ENCODE measurements at regions not wholly inside any gene's neighbourhood (a gene's known extent, or its start where the extent isn't known, plus 50 kb on each side); places are given as distances from the start of the nearest gene placed in this dataset.

DNA sequence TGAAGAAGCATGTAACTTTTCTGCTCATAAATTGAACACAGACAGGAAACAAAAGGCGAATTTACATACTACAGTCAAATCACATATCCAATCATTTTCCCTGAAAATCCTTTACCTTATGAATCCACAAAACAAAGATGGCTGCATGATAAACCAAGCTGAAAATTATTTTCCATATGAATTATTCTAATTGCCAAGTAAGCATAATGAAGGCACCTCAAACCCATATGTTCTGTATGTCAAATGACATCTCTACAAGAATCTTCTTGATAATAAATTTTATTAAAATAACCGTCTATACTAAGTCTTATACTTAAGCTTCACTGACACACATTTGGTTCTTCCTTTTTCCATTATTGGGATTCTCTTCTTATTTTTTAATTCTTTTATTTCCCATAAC lies 1242.6 kb downstream of the CNTNAP5 start:
- Histone ChIP-seq H3K79me2 (ENCODE audit: low read length) (no peaks in the 10 kb centered on the region), H3F3A (ENCODE audit: insufficient read depth, low read length) (no peaks in the 10 kb centered on the region), H4K20me1 (ENCODE audit: insufficient read depth, low read length) (no peaks in the 10 kb centered on the region), H3K4me2 (ENCODE audit: low read depth, low read length) (no peak overlapping the region), H2AFZ (ENCODE audit: low read length) (no peak overlapping the region), H3K27ac (ENCODE audit: low read length) (no peak overlapping the region), H3K27me3 (replicated peaks; ENCODE audit: insufficient read depth, low read length) (no peaks in the 10 kb centered on the region), H3K4me3 (ENCODE audit: low read length) (no peak overlapping the region), H3K9ac (ENCODE audit: low read length) (no peak overlapping the region), H3K36me3 (replicated peaks; ENCODE audit: insufficient read depth, low read length) (no peaks in the 10 kb centered on the region), H3K4me1 (ENCODE audit: low read length) (peaks cover 14% of the 10 kb centered on the region; the same call in 1 of the 2 replicates), H3K9me3 (replicated peaks; ENCODE audit: insufficient read depth, low read length) (no peaks in the 10 kb centered on the region), H3K9me2 (replicated peaks; ENCODE audit: insufficient read depth, low read length) (no peaks in the 10 kb centered on the region)
- no peak for TF ChIP-seq EZH2phosphoT487 (IDR thresholded peaks at IDR 0.05; ENCODE audit: low read length)
- TF ChIP-seq, protein P1, sequence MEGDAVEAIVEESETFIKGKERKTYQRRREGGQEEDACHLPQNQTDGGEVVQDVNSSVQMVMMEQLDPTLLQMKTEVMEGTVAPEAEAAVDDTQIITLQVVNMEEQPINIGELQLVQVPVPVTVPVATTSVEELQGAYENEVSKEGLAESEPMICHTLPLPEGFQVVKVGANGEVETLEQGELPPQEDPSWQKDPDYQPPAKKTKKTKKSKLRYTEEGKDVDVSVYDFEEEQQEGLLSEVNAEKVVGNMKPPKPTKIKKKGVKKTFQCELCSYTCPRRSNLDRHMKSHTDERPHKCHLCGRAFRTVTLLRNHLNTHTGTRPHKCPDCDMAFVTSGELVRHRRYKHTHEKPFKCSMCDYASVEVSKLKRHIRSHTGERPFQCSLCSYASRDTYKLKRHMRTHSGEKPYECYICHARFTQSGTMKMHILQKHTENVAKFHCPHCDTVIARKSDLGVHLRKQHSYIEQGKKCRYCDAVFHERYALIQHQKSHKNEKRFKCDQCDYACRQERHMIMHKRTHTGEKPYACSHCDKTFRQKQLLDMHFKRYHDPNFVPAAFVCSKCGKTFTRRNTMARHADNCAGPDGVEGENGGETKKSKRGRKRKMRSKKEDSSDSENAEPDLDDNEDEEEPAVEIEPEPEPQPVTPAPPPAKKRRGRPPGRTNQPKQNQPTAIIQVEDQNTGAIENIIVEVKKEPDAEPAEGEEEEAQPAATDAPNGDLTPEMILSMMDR (IDR thresholded peaks at IDR 0.05; ENCODE audit: low read length): no peak
- no peak for TF ChIP-seq EZH2 (optimal IDR thresholded peaks at IDR 0.05; ENCODE audit: low read depth, low read length)
- DNase-seq: no peak

DNA sequence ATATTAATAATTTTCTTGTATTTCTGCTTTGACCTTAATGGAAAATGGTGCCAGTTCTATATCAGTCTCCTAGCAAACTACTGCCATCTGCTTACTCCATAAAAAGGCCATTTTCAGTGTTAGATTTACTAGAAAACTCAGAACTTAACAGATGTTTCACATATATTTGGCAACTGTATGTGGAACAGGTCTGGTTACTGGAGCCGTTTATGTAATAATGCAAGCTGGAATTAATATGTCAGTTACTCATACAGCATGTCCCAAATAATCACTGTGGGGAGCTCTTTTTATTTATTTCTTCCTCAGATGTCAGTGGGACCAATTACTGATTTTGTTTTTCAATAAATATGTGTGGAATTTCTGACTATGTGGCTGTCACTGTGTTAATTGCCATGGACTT lies 1247.6 kb downstream of the CNTNAP5 start:
- Histone ChIP-seq H3K9ac (ENCODE audit: low read length) (no peak overlapping the region), H3K4me3 (ENCODE audit: low read length) (no peak overlapping the region), H3K36me3 (replicated peaks; ENCODE audit: insufficient read depth, low read length) (no peaks in the 10 kb centered on the region), H4K20me1 (ENCODE audit: insufficient read depth, low read length) (no peaks in the 10 kb centered on the region), H3K4me2 (ENCODE audit: low read depth, low read length) (no peak overlapping the region), H3K9me2 (replicated peaks; ENCODE audit: insufficient read depth, low read length) (no peaks in the 10 kb centered on the region), H2AFZ (ENCODE audit: low read length) (no peak overlapping the region), H3F3A (ENCODE audit: insufficient read depth, low read length) (no peaks in the 10 kb centered on the region), H3K79me2 (ENCODE audit: low read length) (no peaks in the 10 kb centered on the region), H3K9me3 (replicated peaks; ENCODE audit: insufficient read depth, low read length) (no peaks in the 10 kb centered on the region), H3K27ac (ENCODE audit: low read length) (no peak overlapping the region), H3K4me1 (ENCODE audit: low read length) (no peaks in the 10 kb centered on the region), H3K27me3 (replicated peaks; ENCODE audit: insufficient read depth, low read length) (no peaks in the 10 kb centered on the region)
- TF ChIP-seq, protein P1 (IDR thresholded peaks at IDR 0.05; ENCODE audit: low read length): no peak
- TF ChIP-seq EZH2phosphoT487 (IDR thresholded peaks at IDR 0.05; ENCODE audit: low read length) (no peak), EZH2 (optimal IDR thresholded peaks at IDR 0.05; ENCODE audit: low read depth, low read length) (no peak)
- DNase-seq: no peak

DNA sequence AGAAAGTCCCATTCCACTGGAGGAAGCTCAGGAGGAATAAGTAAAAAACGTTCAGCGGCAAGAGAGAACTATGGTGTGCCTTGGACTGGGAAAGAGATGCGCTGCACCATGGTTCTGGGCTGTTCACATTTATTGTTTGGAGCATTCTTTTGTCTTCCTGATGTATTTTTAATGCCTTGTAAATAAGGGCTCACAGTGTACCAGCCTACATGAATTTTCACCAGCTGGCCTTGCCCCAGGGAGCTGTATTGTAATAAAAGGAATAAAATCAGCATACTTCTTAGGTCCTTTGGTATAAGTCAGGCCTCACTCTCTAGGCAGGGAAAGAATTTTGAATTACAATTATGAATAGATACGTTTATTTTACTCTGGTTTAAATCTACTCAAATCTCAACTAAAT lies 1249.6 kb downstream of the CNTNAP5 start:
- Histone ChIP-seq H3K9me2 (replicated peaks; ENCODE audit: insufficient read depth, low read length) (no peaks in the 10 kb centered on the region), H3K27ac (ENCODE audit: low read length) (no peak overlapping the region), H3F3A (ENCODE audit: insufficient read depth, low read length) (no peaks in the 10 kb centered on the region), H3K9me3 (replicated peaks; ENCODE audit: insufficient read depth, low read length) (no peaks in the 10 kb centered on the region), H3K4me3 (ENCODE audit: low read length) (no peak overlapping the region), H3K79me2 (ENCODE audit: low read length) (no peaks in the 10 kb centered on the region), H3K4me1 (ENCODE audit: low read length) (no peaks in the 10 kb centered on the region), H3K9ac (ENCODE audit: low read length) (no peak overlapping the region), H3K27me3 (replicated peaks; ENCODE audit: insufficient read depth, low read length) (no peaks in the 10 kb centered on the region), H3K4me2 (ENCODE audit: low read depth, low read length) (no peak overlapping the region), H3K36me3 (replicated peaks; ENCODE audit: insufficient read depth, low read length) (no peaks in the 10 kb centered on the region), H4K20me1 (ENCODE audit: insufficient read depth, low read length) (no peaks in the 10 kb centered on the region), H2AFZ (ENCODE audit: low read length) (no peak overlapping the region)
- DNase-seq: no peak
- TF ChIP-seq EZH2phosphoT487 (IDR thresholded peaks at IDR 0.05; ENCODE audit: low read length) (no peak), EZH2 (optimal IDR thresholded peaks at IDR 0.05; ENCODE audit: low read depth, low read length) (no peak)
- TF ChIP-seq, protein P1 (IDR thresholded peaks at IDR 0.05; ENCODE audit: low read length): no peak
